CD4-positive, CD25-positive, alpha-beta regulatory T cell (primary cell): ENCODE measurements at regions not wholly inside any gene's neighbourhood (a gene's known extent, or its start where the extent isn't known, plus 50 kb on each side); places are given as distances from the start of the nearest gene placed in this dataset.

Experiments used
- ATAC-seq, 2 donors: fragments of 150-1000 bp; cut with Tn5 transposase; one replicate each; pipeline ENCODE4 v1.10.0; 2021; ENCODE audit warnings: low read depth in 2 of 2, moderate number of reproducible peaks in 2 of 2, moderate library complexity in 1 of 2
- DNase-seq, 3 donors: peaks; one replicate each; pipeline versions ENCODE4 v3.0.0 to v3.0.0-alpha.2; 2012 to 2022; ENCODE audit warnings: mixed read lengths in 1 of 3
- H3K27ac ChIP-seq: one replicate; pipeline ENCODE4 v1.7.0; 2013; ENCODE audit warnings: mild to moderate bottlenecking, low read length; ENCODE audit not compliant: insufficient read depth, poor library complexity, severe bottlenecking
- H3K27me3 ChIP-seq: one replicate; pipeline ENCODE4 v1.7.0; 2013; ENCODE audit warnings: low read length; ENCODE audit not compliant: control insufficient read depth, insufficient read depth
- H3K36me3 ChIP-seq: one replicate; pipeline ENCODE4 v1.7.0; 2013; ENCODE audit warnings: mild to moderate bottlenecking, low read length, moderate library complexity; ENCODE audit not compliant: control insufficient read depth, insufficient read depth
- H3K4me1 ChIP-seq: 2 replicates; pipeline ENCODE4 v1.7.0; 2013; ENCODE audit warnings: mild to moderate bottlenecking, low read length; ENCODE audit not compliant: insufficient read depth, control insufficient read depth, poor library complexity, severe bottlenecking
- H3K4me3 ChIP-seq: one replicate; pipeline ENCODE4 v1.7.0; 2013; ENCODE audit warnings: low read depth, mild to moderate bottlenecking, low read length, moderate library complexity
- H3K9me3 ChIP-seq, 2 experiments: 1 replicate in 1 of 2; 2 replicates in 1 of 2; pipeline ENCODE4 v1.7.0; 2013; ENCODE audit warnings: low read length in 2 of 2, mild to moderate bottlenecking in 1 of 2, moderate library complexity in 1 of 2; ENCODE audit not compliant: control insufficient read depth in 2 of 2
- H3K27ac Mint-ChIP-seq, 3 donors: one replicate each; pipeline ENCODE4 v1.8.0; 2020 to 2022; ENCODE audit warnings: mild to moderate bottlenecking in 3 of 3, mixed read lengths in 3 of 3, moderate library complexity in 2 of 3
- H3K27me3 Mint-ChIP-seq: one replicate; pipeline ENCODE4 v1.8.0; 2022; ENCODE audit warnings: mild to moderate bottlenecking, mixed read lengths
- H3K36me3 Mint-ChIP-seq: one replicate; pipeline ENCODE4 v1.8.0; 2020; ENCODE audit warnings: mixed read lengths
- H3K4me1 Mint-ChIP-seq, 4 donors: one replicate each; pipeline ENCODE4 v1.8.0; 2020 to 2022; ENCODE audit warnings: mixed read lengths in 4 of 4, mild to moderate bottlenecking in 1 of 4
- H3K4me3 Mint-ChIP-seq, 4 donors: one replicate each; pipeline ENCODE4 v1.8.0; 2020 to 2022; ENCODE audit warnings: mild to moderate bottlenecking in 4 of 4, mixed read lengths in 4 of 4, moderate library complexity in 3 of 4
- H3K9me3 Mint-ChIP-seq, 7 donors: one replicate each; pipeline ENCODE4 v1.8.0; 2020 to 2022; ENCODE audit warnings: mixed read lengths in 7 of 7, mild to moderate bottlenecking in 3 of 7, moderate library complexity in 2 of 7

DNA sequence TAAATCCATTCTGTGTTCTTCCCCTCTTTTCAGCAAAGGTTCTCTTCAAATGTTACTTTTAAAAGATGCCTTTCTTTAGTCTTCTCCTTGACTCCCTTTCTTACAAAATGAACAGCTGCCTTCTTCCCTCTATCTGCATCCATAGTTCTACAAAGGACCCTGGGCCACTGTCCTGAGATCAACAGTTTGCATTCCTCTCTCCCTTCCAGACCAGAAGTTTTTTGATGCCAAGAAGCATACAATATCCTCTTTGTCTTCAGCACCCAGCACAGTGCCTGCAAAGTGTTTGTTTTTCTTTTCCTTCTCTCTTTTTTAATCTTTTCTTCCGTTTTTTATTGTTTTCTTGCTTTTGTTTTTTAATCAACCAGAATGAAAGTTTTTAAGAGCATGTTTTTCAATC lies 183.5 kb upstream of the SNX19 start:
- Histone ChIP-seq H3K4me3 (no peak overlapping the region), H3K27me3 (no peaks in the 10 kb centered on the region), H3K27ac (no peak overlapping the region), H3K9me3 (no peaks in the 10 kb centered on the region), H3K36me3 (no peaks in the 10 kb centered on the region), H3K4me1 (no peaks in the 10 kb centered on the region)
- Mint-ChIP-seq H3K4me3 (no peak overlapping the region), H3K9me3 (peaks cover 0 to 3% (median 0%) of the 10 kb centered on the region in 7 donors), H3K27me3 (no peaks in the 10 kb centered on the region), H3K4me1 (no peaks in the 10 kb centered on the region), H3K36me3 (no peaks in the 10 kb centered on the region), H3K27ac (no peak overlapping the region)
- DNase-seq (no peak), ATAC-seq (no peak)

DNA sequence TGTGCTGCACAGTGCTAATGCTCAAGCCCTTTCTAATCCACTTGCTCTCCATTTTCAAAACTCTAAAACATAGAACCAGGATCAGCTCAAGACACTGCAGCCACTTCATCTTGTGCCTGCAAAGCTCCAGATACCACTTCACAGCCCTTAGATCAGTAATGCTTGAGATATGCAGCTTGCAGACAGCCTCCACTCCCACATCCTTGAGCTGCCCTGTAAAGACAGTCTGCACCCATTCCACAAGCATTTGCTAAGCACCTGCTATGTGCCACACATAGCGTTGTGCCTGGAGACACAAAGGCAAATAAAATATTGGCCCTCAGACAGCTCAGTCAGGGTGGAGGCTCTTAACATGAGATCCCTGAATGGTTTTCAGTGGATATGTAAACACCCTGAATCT lies 192.5 kb upstream of the SNX19 start:
- Mint-ChIP-seq H3K36me3 (no peaks in the 10 kb centered on the region), H3K27me3 (no peaks in the 10 kb centered on the region), H3K4me3 (no peak overlapping the region), H3K27ac (no peak overlapping the region), H3K9me3 (peaks cover 0 to 1% (median 0%) of the 10 kb centered on the region in 7 donors), H3K4me1 (no peaks in the 10 kb centered on the region)
- H3K4me3 ChIP-seq = no peak overlapping the region
- ATAC-seq = no peak
- H3K9me3 ChIP-seq = peaks cover 0 to 4% of the 10 kb centered on the region in 2 experiments
- H3K27ac ChIP-seq = no peak overlapping the region
- H3K27me3 ChIP-seq = no peaks in the 10 kb centered on the region
- DNase-seq = no peak
- H3K36me3 ChIP-seq = no peaks in the 10 kb centered on the region
- H3K4me1 ChIP-seq = no peaks in the 10 kb centered on the region

- no peaks in the 10 kb centered on the region for H3K27me3 ChIP-seq
- no peak overlapping the region for H3K4me3 ChIP-seq
- H3K36me3 Mint-ChIP-seq = no peaks in the 10 kb centered on the region
- ATAC-seq (no peak), DNase-seq (no peak)
- no peak overlapping the region for H3K27ac Mint-ChIP-seq
- no peaks in the 10 kb centered on the region for H3K4me1 ChIP-seq
- H3K9me3 ChIP-seq = peaks cover 0 to 4% of the 10 kb centered on the region in 2 experiments
- H3K36me3 ChIP-seq = no peaks in the 10 kb centered on the region
- H3K4me1 Mint-ChIP-seq = no peaks in the 10 kb centered on the region
- no peak overlapping the region for H3K27ac ChIP-seq
- H3K27me3 Mint-ChIP-seq = no peaks in the 10 kb centered on the region
- no peaks in the 10 kb centered on the region for H3K9me3 Mint-ChIP-seq
- H3K4me3 Mint-ChIP-seq = no peak overlapping the region
Measured at GRCh38 chr11:131109257-131109656, 193.0 kb upstream of the SNX19 start.

- no peaks in the 10 kb centered on the region for H3K4me1 ChIP-seq
- Mint-ChIP-seq H3K36me3 (no peaks in the 10 kb centered on the region), H3K9me3 (peaks cover 0 to 2% (median 0%) of the 10 kb centered on the region in 7 donors), H3K4me1 (no peaks in the 10 kb centered on the region), H3K4me3 (no peak overlapping the region), H3K27ac (no peak overlapping the region), H3K27me3 (no peaks in the 10 kb centered on the region)
- no peak for DNase-seq
- ATAC-seq = no peak
- H3K27me3 ChIP-seq = no peaks in the 10 kb centered on the region
- H3K36me3 ChIP-seq = no peaks in the 10 kb centered on the region
- peaks cover 0 to 4% of the 10 kb centered on the region in 2 experiments for H3K9me3 ChIP-seq
- no peak overlapping the region for H3K4me3 ChIP-seq
- H3K27ac ChIP-seq = no peak overlapping the region
Measured at GRCh38 chr11:131109790-131110189, 193.5 kb upstream of the SNX19 start.

DNA sequence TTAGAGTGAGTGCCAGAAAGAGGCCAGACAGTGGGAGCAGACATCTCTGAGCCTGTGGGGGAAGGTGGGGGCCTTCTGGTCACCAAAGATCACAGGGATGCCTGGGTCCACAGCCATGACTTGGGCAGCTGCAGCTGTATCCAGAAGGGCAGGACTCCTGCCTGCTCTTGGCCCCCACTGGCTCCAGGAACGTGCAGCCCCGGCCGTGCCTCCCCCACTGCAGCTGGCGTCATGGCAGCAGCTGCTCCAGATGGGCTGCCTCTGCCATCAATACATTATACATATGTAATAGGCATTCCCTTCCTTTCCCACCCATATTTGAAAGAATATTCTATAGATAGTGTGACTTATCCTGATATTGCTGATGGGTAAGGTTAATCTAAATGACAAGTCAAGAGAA lies 195.5 kb upstream of the SNX19 start:
- Histone ChIP-seq H3K4me1 (no peaks in the 10 kb centered on the region), H3K27ac (no peak overlapping the region), H3K36me3 (no peaks in the 10 kb centered on the region), H3K27me3 (no peaks in the 10 kb centered on the region), H3K4me3 (no peak overlapping the region), H3K9me3 (peaks cover 0 to 4% of the 10 kb centered on the region in 2 experiments)
- Mint-ChIP-seq H3K27me3 (no peaks in the 10 kb centered on the region), H3K4me1 (no peaks in the 10 kb centered on the region), H3K9me3 (peaks cover 0 to 4% (median 0%) of the 10 kb centered on the region in 7 donors), H3K27ac (no peak overlapping the region), H3K36me3 (no peaks in the 10 kb centered on the region), H3K4me3 (no peak overlapping the region)
- ATAC-seq (no peak), DNase-seq (no peak)

GRCh38 chr11:131118247-131118646 lies 202.0 kb upstream of the SNX19 start:
- ATAC-seq = no peak

DNA sequence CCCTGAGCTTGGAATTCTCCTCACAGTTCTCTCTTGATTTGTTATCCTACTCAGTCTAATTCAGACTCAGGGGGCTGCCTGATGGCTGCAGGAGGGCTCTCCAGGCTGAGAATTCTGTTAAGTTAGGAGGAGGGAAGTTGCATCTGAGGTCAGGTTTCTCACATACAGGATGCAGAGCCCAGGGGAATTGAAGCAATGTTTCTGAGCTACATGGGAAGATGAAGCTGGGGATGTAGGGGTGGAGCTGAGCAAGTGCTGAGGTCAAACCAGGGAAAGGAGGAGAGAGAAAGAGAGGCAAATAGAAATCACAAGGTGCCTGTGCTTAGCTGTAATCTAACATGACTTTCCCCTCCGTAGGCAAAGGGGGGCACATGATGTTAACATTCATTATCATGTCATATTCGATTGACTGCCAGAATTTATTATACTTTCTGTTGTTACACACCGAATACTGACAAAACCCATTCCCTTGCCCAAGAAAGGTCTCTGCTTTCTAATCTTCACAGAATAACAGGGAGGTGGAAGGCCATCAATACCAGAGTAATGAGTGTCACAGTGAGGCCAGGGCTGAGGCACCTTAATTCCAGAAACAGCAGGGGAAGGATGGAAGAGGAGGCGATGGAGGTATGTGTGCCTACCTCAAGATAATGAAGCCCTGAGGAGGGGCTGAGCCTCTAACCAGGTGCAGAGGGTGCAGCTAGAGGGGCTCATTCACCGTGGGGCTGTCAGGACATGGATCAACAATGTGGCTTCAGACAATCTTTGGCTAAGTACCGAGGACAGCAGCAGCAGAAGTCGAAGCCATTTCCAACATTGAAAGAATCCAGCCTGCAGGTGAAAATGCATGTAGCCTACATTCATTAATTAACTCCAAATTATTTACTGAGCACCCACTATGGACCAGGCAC lies 205.4 kb upstream of the SNX19 start:
- no peak overlapping the region for H3K27ac Mint-ChIP-seq
- Histone ChIP-seq H3K9me3 (no peaks in the 10 kb centered on the region), H3K27ac (no peak overlapping the region), H3K36me3 (no peaks in the 10 kb centered on the region), H3K4me1 (no peaks in the 10 kb centered on the region), H3K27me3 (no peaks in the 10 kb centered on the region), H3K4me3 (no peak overlapping the region)
- DNase-seq (no peak), ATAC-seq (no peak)
- no peak overlapping the region for H3K4me3 Mint-ChIP-seq
- peaks cover 0 to 12% (median 4%) of the 10 kb centered on the region in 7 donors for H3K9me3 Mint-ChIP-seq
- peaks cover 5% of the 10 kb centered on the region for H3K27me3 Mint-ChIP-seq
- H3K4me1 Mint-ChIP-seq = no peaks in the 10 kb centered on the region
- H3K36me3 Mint-ChIP-seq = no peaks in the 10 kb centered on the region

More at GRCh38 chr11:131118247-131118646, 202.0 kb upstream of the SNX19 start:
- Histone ChIP-seq H3K27ac (no peak overlapping the region), H3K36me3 (no peaks in the 10 kb centered on the region), H3K27me3 (no peaks in the 10 kb centered on the region), H3K9me3 (no peaks in the 10 kb centered on the region), H3K4me1 (no peaks in the 10 kb centered on the region), H3K4me3 (no peak overlapping the region)
- DNase-seq = no peak
- Mint-ChIP-seq H3K9me3 (peaks cover 0 to 7% (median 0%) of the 10 kb centered on the region in 7 donors), H3K4me3 (no peak overlapping the region), H3K4me1 (no peaks in the 10 kb centered on the region), H3K36me3 (no peaks in the 10 kb centered on the region), H3K27me3 (peaks cover 5% of the 10 kb centered on the region), H3K27ac (no peak overlapping the region)

GRCh38 chr11:131122448-131122847 lies 206.2 kb upstream of the SNX19 start:
- Mint-ChIP-seq H3K9me3 (peaks cover 0 to 13% (median 6%) of the 10 kb centered on the region in 7 donors), H3K4me1 (no peaks in the 10 kb centered on the region), H3K27ac (no peak overlapping the region), H3K27me3 (peaks cover 5% of the 10 kb centered on the region), H3K4me3 (no peak overlapping the region), H3K36me3 (no peaks in the 10 kb centered on the region)
- no peaks in the 10 kb centered on the region for H3K27me3 ChIP-seq
- H3K9me3 ChIP-seq = peaks cover 0 to 4% of the 10 kb centered on the region in 2 experiments
- no peak overlapping the region for H3K27ac ChIP-seq
- no peaks in the 10 kb centered on the region for H3K36me3 ChIP-seq
- H3K4me3 ChIP-seq = no peak overlapping the region
- DNase-seq (no peak), ATAC-seq (no peak)
- no peaks in the 10 kb centered on the region for H3K4me1 ChIP-seq
